Stimulated activated CD4-positive, alpha-beta T cell treated with anti-CD3 and anti-CD28 coated beads, Interleukin-4, amount 100 ng/mL, for 4 hours (primary cell): ENCODE measurements at regions not wholly inside any gene's neighbourhood (a gene's known extent, or its start where the extent isn't known, plus 50 kb on each side); places are given as distances from the start of the nearest gene placed in this dataset.
"Not testable (repeated sequence)": the region's sequence is repeated elsewhere in the genome, so short reads cannot be mapped to it uniquely, and the experiment has no call there.

Source experiments
- DNase-seq, 2 experiments: peaks; one replicate each; pipeline ENCODE4 v3.0.0-alpha.2; 2020

GRCh38 chr7:35975851-35976454 lies 175.1 kb downstream of the SEPTIN7 start:
- DNase-seq: peak in 1 of 2 experiments; percentile 27

DNA sequence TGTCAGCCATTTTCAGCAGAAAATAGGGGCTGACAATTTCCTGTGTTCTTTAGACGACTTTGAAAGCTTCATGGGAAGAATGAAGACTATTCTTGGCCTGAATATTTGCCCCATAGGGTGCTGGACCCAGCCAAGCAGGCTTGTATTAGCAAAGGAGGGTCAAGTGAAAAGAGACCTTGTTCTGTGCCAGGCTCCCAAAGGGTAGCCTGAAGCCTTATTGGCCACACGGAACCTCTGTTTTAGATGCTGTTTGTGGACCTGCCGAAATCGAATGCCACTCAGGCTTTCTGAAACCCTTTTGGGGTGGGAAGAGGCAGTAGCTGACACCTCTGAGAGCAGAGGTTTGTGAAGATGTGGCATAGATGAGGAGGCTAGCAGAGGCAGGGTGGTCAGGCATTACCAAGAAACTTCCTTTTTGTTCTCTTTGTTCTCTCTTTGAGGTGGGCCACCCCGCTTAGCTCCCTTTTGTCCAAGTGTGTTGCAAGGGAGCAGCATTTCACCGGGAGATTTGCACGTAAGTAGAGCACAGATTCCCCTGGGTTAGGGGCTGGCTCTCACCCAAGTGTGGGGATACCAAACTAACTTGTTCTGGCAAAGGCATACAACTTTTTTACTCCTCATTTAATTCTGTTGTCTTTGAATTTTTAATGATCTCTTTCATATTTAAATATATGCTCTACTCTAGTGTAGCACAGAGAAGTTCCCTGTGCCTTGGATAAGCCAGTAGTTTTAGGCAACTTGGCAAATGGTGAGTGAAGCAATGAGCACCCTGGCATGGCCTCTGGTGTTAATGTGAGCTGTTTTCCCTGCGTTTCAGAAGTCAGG lies 174.0 kb upstream of the EEPD1 start:
- DNase-seq: not testable (repeated sequence)

- DNase-seq: no peak
Observed at GRCh38 chr7:35982600-35982999, 170.5 kb upstream of the EEPD1 start.

DNA sequence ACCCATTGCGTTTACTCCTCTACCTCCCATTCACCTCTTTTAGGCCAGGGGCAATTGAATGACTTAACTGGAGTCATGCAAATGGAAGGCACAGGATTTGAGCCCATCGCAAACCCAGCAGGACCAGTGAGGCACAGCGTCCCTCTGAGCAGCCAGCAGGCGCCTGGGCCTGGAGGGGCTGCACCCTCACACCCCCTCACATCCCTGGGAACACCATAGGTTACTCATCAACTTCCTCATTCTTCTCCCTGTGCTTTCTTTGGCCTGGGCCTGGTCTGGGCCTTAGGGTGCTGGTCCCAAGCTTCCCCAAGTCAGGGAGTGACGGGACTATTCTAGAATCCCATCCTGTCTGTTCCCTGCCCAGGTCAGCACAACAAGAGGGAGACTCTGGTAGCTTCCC lies 169.4 kb upstream of the EEPD1 start:
- no peak for DNase-seq

GRCh38 chr7:35985126-35985754 lies 167.8 kb upstream of the EEPD1 start:
- peak; percentile 70 to 71 for DNase-seq

GRCh38 chr7:35987016-35987415 lies 166.0 kb upstream of the EEPD1 start:
- no peak for DNase-seq

DNA sequence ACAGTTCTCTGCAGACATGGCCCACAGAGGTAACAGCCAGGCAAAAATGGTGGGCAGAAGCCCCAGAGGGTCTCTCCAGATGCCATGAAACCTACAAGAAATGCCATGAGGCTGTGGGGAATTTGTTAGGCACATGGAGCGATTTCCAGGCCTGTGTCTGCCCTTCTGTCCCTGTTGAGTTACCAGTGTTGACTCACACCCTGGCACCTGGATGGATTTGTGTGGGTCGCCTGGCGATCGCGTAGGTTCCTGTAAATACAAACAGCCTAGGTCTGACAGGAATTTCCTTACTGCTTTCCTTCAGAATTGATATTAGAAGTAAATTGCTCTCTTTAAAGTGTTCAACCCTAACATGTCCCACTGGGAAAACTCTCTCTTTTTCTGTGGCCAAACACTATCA lies 164.9 kb upstream of the EEPD1 start:
- no peak for DNase-seq

- DNase-seq: no peak
Observed at GRCh38 chr7:35988818-35989217, 164.2 kb upstream of the EEPD1 start.

GRCh38 chr7:35991511-35992232 lies 161.4 kb upstream of the EEPD1 start:
- DNase-seq: peak in 1 of 2 experiments; percentile 45

DNA sequence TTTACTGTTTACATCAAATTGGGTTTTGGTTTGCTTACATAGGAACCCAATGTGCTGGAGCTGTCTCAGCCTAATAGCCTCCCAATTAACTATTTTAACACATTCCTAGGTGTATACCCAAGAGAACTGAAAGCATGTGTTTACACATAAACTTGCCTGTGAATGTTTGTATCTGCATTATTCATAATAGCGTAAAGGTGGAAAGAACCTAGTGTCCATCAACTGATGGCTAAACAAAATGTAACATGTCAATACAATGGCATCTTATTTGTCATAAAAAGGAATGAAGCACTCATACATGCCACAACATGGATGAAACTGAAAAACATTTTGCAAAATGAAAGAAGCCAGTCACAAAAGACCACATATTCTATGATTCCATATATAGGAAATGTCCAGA lies 160.6 kb upstream of the EEPD1 start:
- no peak for DNase-seq

- no peak for DNase-seq
Observed at GRCh38 chr7:35993113-35993512, 159.9 kb upstream of the EEPD1 start.

GRCh38 chr7:35993676-35994606 lies 159.1 kb upstream of the EEPD1 start:
- DNase-seq: no peak

DNA sequence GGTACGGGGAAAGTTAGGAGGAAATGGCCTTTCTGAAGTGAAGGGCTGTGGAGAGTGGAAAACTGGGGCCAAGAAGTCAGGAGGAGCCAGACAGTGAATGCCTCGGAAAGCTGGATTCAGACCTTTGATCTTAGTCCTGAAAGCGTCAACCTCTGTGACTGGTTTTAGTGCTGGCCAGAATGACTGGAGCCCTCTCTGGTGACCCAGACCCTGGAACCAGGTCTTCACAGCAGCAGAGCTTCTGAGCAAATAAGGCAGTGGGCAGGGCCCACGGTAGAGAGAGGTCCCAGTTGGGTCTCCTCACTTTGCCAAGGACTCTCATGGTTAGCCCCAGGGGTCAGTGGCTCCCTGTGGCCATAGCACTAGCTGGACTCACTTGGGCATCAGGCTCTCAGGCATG lies 157.7 kb upstream of the EEPD1 start:
- DNase-seq: no peak

GRCh38 chr7:35998481-35998880 lies 154.6 kb upstream of the EEPD1 start:
- DNase-seq: no peak

- no peak for DNase-seq
Observed at GRCh38 chr7:36001546-36001945, 151.5 kb upstream of the EEPD1 start.

- no peak for DNase-seq
Observed at GRCh38 chr7:36002900-36003299, 150.2 kb upstream of the EEPD1 start.

GRCh38 chr7:36003343-36003742 lies 149.7 kb upstream of the EEPD1 start:
- no peak for DNase-seq

- no peak for DNase-seq
Observed at GRCh38 chr7:36005293-36005692, 147.8 kb upstream of the EEPD1 start.

- no peak for DNase-seq
Observed at GRCh38 chr7:36005876-36006275, 147.2 kb upstream of the EEPD1 start.

DNA sequence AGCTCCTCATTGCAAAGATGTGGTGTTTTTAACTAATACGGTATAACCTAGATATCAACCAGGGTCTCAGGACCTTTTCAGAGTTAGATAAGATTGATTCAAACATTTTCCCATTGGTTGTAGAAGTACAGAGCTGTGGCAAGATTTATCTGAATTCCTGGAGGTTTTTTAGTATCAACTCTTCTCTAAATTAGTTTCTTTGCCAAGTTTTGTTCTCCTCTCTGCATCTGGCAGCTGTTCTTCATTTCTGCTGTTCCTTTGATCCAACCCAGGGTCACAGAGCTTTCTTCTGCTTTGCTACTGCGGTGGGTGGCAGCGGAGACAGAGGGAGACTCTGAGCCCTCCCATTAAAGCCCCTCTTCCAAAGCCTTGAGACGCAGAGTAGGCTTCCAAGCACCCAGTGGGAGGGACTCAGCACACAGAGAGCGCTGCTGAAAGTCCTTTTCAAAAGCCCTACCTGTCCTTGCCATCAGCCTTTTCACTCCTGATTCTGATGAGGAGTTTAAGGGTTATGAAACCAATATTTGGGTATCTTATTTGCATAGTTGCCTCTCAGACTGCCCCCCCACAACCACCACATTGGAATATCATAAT lies 146.3 kb upstream of the EEPD1 start:
- DNase-seq: no peak

GRCh38 chr7:36010656-36011587 lies 142.1 kb upstream of the EEPD1 start:
- no peak for DNase-seq
